ENCODE measurements at regions not wholly inside any gene's neighbourhood (a gene's known extent, or its start where the extent isn't known, plus 50 kb on each side); places are given as distances from the start of the nearest gene placed in this dataset.

DNA sequence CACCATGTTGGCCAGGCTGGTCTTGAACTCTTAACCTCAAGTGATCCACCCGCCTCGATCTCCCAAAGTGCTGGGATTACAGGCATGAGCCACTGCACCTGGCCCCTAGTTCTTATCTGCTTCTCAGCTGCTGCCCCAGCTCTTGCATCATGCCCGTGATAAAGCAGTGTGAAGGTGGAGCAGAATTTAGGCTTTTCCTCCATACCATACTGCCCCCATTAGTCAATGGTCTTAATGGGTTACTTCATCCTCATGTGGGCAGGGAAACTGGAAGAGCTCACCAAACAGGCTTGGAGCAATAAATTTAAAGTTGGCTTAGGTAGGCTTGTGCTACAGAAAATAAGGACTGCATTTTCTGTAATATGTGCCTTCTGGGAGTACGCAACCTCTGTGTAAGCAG is 636.9 kb upstream of the BOD1L1 start:
- H3K27ac ChIP-seq (ENCODE audit: extremely low read depth, low read depth, low read length): no peak overlapping the region
- no peak for TF ChIP-seq ZNF501 (tag by site-specific recombination; IDR thresholded peaks at IDR 0.05)
- no peak for TF ChIP-seq ZNF792 (tag by site-specific recombination; IDR thresholded peaks at IDR 0.05)
- no peak for TF ChIP-seq ZNF610 (tag by site-specific recombination; IDR thresholded peaks at IDR 0.05; ENCODE audit: borderline replicate concordance)
- TF ChIP-seq, protein P1, sequence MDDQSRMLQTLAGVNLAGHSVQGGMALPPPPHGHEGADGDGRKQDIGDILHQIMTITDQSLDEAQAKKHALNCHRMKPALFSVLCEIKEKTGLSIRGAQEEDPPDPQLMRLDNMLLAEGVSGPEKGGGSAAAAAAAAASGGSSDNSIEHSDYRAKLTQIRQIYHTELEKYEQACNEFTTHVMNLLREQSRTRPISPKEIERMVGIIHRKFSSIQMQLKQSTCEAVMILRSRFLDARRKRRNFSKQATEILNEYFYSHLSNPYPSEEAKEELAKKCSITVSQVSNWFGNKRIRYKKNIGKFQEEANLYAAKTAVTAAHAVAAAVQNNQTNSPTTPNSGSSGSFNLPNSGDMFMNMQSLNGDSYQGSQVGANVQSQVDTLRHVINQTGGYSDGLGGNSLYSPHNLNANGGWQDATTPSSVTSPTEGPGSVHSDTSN (CRISPR knock-in tag; IDR thresholded peaks at IDR 0.05): no peak
- TF ChIP-seq ZNF10 (tag by site-specific recombination; IDR thresholded peaks at IDR 0.05): no peak
- no peak for TF ChIP-seq ZNF223 (tag by site-specific recombination; IDR thresholded peaks at IDR 0.05)
- TF ChIP-seq TCF7L2 (IDR thresholded peaks at IDR 0.05; ENCODE audit: borderline replicate concordance, low read depth, low read length): no peak
- TF ChIP-seq ZBTB7A (tag by site-specific recombination; IDR thresholded peaks at IDR 0.05; ENCODE audit: low read depth): no peak
- TF ChIP-seq OSR2 (tag by site-specific recombination; IDR thresholded peaks at IDR 0.05): no peak
- no peak for TF ChIP-seq ZNF138 (tag by site-specific recombination; IDR thresholded peaks at IDR 0.05; ENCODE audit: borderline replicate concordance)
- no peak for TF ChIP-seq GLI4 (tag by site-specific recombination; IDR thresholded peaks at IDR 0.05)
- TF ChIP-seq ZNF473 (tag by site-specific recombination; IDR thresholded peaks at IDR 0.05): no peak
- TF ChIP-seq, protein P2, sequence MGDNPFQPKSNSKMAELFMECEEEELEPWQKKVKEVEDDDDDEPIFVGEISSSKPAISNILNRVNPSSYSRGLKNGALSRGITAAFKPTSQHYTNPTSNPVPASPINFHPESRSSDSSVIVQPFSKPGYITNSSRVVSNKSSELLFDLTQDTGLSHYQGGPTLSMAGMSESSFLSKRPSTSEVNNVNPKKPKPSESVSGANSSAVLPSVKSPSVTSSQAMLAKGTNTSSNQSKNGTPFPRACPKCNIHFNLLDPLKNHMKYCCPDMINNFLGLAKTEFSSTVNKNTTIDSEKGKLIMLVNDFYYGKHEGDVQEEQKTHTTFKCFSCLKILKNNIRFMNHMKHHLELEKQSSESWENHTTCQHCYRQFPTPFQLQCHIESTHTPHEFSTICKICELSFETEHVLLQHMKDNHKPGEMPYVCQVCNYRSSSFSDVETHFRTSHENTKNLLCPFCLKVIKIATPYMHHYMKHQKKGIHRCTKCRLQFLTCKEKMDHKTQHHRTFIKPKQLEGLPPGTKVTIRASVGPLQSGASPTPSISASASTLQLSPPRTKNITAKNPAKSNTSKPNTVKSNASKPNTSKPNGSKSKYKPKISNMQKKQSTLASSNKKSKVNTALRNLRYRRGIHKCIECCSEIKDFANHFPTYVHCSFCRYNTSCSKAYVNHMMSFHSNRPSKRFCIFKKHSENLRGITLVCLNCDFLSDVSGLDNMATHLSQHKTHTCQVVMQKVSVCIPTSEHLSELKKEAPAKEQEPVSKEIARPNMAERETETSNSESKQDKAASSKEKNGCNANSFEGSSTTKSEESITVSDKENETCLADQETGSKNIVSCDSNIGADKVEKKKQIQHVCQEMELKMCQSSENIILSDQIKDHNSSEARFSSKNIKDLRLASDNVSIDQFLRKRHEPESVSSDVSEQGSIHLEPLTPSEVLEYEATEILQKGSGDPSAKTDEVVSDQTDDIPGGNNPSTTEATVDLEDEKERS (tag by site-specific recombination; IDR thresholded peaks at IDR 0.05): no peak
- no peak for TF ChIP-seq ZNF777 (tag by site-specific recombination; IDR thresholded peaks at IDR 0.05; ENCODE audit: borderline replicate concordance)
- H3K4me1 ChIP-seq (ENCODE audit: control insufficient read depth, insufficient read depth, low read length): no peaks in the 10 kb centered on the region
- CTCF ChIA-PET: interaction anchor here (0.5 kb wide), 1 partner anchor 32 kb away, joined by 3 read pairs; no protein-coding TSS in a partner anchor
- POLR2A ChIA-PET: no interaction called here
- no peak overlapping the region for H3K4me3 ChIP-seq (ENCODE audit: low read depth, low read length)
- H3K36me3 ChIP-seq (ENCODE audit: control insufficient read depth in 2 of 2, insufficient read depth in 1 of 2, low read length in 2 of 2): no peaks in the 10 kb centered on the region
- H3K9me3 ChIP-seq (ENCODE audit: control insufficient read depth, insufficient read depth, low read depth, low read length): no peaks in the 10 kb centered on the region

DNA sequence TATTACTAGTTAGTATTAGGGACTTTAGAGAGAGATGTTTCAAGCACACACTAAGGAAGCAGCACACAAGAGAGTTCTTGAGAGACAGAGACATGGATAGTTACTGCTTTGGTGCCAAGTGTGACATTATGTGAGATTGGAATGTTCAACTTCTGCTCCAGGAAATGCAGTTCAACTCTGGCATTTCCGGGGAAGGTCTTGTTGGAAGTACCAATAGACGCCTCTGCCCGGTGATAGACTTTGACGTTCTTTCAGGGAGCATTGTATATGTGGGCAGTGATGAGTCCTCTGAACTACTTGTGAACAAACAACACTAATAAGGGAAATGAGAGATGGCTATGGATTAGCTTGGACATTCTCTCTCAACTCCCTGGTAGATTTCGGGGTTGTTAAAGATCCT is 638.1 kb upstream of the BOD1L1 start:
- Histone ChIP-seq H3K36me3 (ENCODE audit: control insufficient read depth in 2 of 2, insufficient read depth in 1 of 2, low read length in 2 of 2) (no peaks in the 10 kb centered on the region), H3K4me3 (ENCODE audit: low read depth, low read length) (no peak overlapping the region), H3K27ac (ENCODE audit: extremely low read depth, low read depth, low read length) (no peak overlapping the region), H3K9me3 (ENCODE audit: control insufficient read depth, insufficient read depth, low read depth, low read length) (no peaks in the 10 kb centered on the region), H3K4me1 (ENCODE audit: control insufficient read depth, insufficient read depth, low read length) (no peaks in the 10 kb centered on the region)
- POLR2A ChIA-PET: no interaction called here
- CTCF ChIA-PET: no interaction called here
- TF ChIP-seq ZNF830 (tag by site-specific recombination; IDR thresholded peaks at IDR 0.05; ENCODE audit: low read depth) (no peak), IKZF3 (tag by site-specific recombination; IDR thresholded peaks at IDR 0.05) (no peak), ZNF324 (tag by site-specific recombination; IDR thresholded peaks at IDR 0.05) (no peak), ZNF354C (tag by site-specific recombination; IDR thresholded peaks at IDR 0.05; ENCODE audit: borderline replicate concordance, low read depth) (no peak)

DNA sequence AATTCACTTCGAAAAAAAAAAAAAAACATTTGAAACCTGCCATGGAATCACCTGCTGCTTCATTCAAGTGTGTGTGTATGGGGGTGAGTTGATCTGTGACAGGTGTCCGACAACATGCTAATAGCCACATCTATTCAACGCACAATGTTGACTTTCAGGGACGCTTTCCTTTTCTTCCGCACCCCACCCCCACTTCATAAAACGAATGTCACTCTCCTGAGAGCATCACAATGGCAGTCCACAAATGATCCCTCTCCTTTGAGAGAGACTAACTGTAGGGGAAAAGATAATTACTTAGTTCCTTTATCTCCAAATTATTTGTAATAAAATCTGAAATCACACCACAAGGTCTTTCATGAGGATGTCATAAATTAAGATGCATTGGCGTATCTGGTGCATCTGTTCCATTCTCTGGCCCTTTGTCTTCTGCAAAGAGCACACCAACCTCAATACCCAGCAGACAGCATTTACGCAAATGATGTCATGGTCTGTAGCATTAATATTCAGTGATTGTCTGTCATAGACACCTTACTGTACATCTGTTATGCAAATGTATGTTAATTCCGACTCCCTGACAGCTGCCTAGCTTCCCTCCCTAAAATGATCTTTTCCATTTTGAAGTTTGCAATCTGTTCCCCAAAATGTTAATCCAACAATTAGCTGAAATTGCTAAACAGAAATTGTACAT is 640.0 kb upstream of the BOD1L1 start:
- Histone ChIP-seq H3K9me3 (ENCODE audit: control insufficient read depth, insufficient read depth, low read depth, low read length) (no peaks in the 10 kb centered on the region), H3K36me3 (ENCODE audit: control insufficient read depth in 2 of 2, insufficient read depth in 1 of 2, low read length in 2 of 2) (no peaks in the 10 kb centered on the region), H3K4me1 (ENCODE audit: control insufficient read depth, insufficient read depth, low read length) (no peaks in the 10 kb centered on the region), H3K4me3 (ENCODE audit: low read depth, low read length) (no peak overlapping the region), H3K27ac (ENCODE audit: extremely low read depth, low read depth, low read length) (no peak overlapping the region)
- ChIA-PET POLR2A (no interaction called here), CTCF (no interaction called here)
- TF ChIP-seq, protein P3, sequence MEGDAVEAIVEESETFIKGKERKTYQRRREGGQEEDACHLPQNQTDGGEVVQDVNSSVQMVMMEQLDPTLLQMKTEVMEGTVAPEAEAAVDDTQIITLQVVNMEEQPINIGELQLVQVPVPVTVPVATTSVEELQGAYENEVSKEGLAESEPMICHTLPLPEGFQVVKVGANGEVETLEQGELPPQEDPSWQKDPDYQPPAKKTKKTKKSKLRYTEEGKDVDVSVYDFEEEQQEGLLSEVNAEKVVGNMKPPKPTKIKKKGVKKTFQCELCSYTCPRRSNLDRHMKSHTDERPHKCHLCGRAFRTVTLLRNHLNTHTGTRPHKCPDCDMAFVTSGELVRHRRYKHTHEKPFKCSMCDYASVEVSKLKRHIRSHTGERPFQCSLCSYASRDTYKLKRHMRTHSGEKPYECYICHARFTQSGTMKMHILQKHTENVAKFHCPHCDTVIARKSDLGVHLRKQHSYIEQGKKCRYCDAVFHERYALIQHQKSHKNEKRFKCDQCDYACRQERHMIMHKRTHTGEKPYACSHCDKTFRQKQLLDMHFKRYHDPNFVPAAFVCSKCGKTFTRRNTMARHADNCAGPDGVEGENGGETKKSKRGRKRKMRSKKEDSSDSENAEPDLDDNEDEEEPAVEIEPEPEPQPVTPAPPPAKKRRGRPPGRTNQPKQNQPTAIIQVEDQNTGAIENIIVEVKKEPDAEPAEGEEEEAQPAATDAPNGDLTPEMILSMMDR (tag by site-specific recombination; IDR thresholded peaks at IDR 0.05): no peak
- TF ChIP-seq ZNF341 (tag by site-specific recombination; IDR thresholded peaks at IDR 0.05; ENCODE audit: low read depth) (no peak), ZNF133 (tag by site-specific recombination; IDR thresholded peaks at IDR 0.05) (no peak), ZNF324 (tag by site-specific recombination; IDR thresholded peaks at IDR 0.05) (no peak), ZNF621 (tag by site-specific recombination; IDR thresholded peaks at IDR 0.05) (no peak), ZNF777 (tag by site-specific recombination; IDR thresholded peaks at IDR 0.05; ENCODE audit: borderline replicate concordance) (no peak), SCRT1 (tag by site-specific recombination; IDR thresholded peaks at IDR 0.05; ENCODE audit: borderline replicate concordance) (no peak), ZEB2 (tag by site-specific recombination; IDR thresholded peaks at IDR 0.05) (no peak)
- TF ChIP-seq, protein P4, sequence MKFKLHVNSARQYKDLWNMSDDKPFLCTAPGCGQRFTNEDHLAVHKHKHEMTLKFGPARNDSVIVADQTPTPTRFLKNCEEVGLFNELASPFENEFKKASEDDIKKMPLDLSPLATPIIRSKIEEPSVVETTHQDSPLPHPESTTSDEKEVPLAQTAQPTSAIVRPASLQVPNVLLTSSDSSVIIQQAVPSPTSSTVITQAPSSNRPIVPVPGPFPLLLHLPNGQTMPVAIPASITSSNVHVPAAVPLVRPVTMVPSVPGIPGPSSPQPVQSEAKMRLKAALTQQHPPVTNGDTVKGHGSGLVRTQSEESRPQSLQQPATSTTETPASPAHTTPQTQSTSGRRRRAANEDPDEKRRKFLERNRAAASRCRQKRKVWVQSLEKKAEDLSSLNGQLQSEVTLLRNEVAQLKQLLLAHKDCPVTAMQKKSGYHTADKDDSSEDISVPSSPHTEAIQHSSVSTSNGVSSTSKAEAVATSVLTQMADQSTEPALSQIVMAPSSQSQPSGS (tag by site-specific recombination; IDR thresholded peaks at IDR 0.05; ENCODE audit: low read depth): no peak

All from HEK293 (cell line).